Coronary artery (tissue), 2 donors: ENCODE measurements at regions not wholly inside any gene's neighbourhood (a gene's known extent, or its start where the extent isn't known, plus 50 kb on each side); places are given as distances from the start of the nearest gene placed in this dataset.

Experiments used
- DNase-seq: peaks from one replicate; pipeline ENCODE4 v3.0.0-alpha.2; 2017; ENCODE audit warnings: low spot score
- H3K27ac ChIP-seq, 2 donors: fragments of 200-600 bp; sonication (generic); one replicate each; pipeline ENCODE4 v1.5.1; 2016 to 2019
- H3K4me3 ChIP-seq: fragments of 200-600 bp; sonication (generic); 2 replicates; pipeline ENCODE4 v1.5.1; 2016; ENCODE audit warnings: mild to moderate bottlenecking, moderate library complexity
- CTCF ChIP-seq: fragments of 200-600 bp; sonication (generic); IDR thresholded peaks from one replicate; pipeline ENCODE4 v1.5.1; 2019; ENCODE audit warnings: antibody characterized with exemption

- no peak for TF ChIP-seq CTCF
- Histone ChIP-seq H3K27ac (no peak overlapping the region), H3K4me3 (no peak overlapping the region)
- DNase-seq, result no peak
Observed at GRCh38 chr17:5675625-5676421, 91.5 kb upstream of the NLRP1 start.

GRCh38 chr17:5677620-5678019 lies 93.3 kb upstream of the NLRP1 start:
- DNase-seq, result no peak
- TF ChIP-seq CTCF, result no peak
- no peak overlapping the region for H3K27ac ChIP-seq
- no peak overlapping the region for H3K4me3 ChIP-seq

- no peak for DNase-seq
- Histone ChIP-seq H3K4me3 (no peak overlapping the region), H3K27ac (no peak overlapping the region)
- no peak for TF ChIP-seq CTCF
Observed at GRCh38 chr17:5678171-5678570, 93.9 kb upstream of the NLRP1 start.

- Histone ChIP-seq H3K27ac (no peak overlapping the region), H3K4me3 (no peak overlapping the region)
- TF ChIP-seq CTCF, result no peak
- no peak for DNase-seq
Observed at GRCh38 chr17:5680766-5681165, 96.5 kb upstream of the NLRP1 start.

GRCh38 chr17:5683241-5683640 lies 98.9 kb upstream of the NLRP1 start:
- no peak overlapping the region for H3K27ac ChIP-seq
- H3K4me3 ChIP-seq, result no peak overlapping the region
- no peak for TF ChIP-seq CTCF
- DNase-seq, result no peak

GRCh38 chr17:5686074-5686635 lies 101.8 kb upstream of the NLRP1 start:
- no peak overlapping the region for H3K27ac ChIP-seq
- TF ChIP-seq CTCF, result no peak
- no peak for DNase-seq
- no peak overlapping the region for H3K4me3 ChIP-seq

GRCh38 chr17:5687646-5688045 lies 103.3 kb upstream of the NLRP1 start:
- no peak for TF ChIP-seq CTCF
- no peak overlapping the region for H3K4me3 ChIP-seq
- no peak for DNase-seq
- no peak overlapping the region for H3K27ac ChIP-seq
